GM23338 (cell line): ENCODE measurements at regions not wholly inside any gene's neighbourhood (a gene's known extent, or its start where the extent isn't known, plus 50 kb on each side); places are given as distances from the start of the nearest gene placed in this dataset.
"Not testable (repeated sequence)": the region's sequence is repeated elsewhere in the genome, so short reads cannot be mapped to it uniquely, and the experiment has no call there.

Experiments used
- ATAC-seq: fragments of 200-7000 bp; cut with Tn5 transposase; 3 replicates; pipeline ENCODE4 v1.9.1; 2020
- DNase-seq: peaks from one replicate; pipeline ENCODE4 v3.0.0-alpha.2; 2015; ENCODE audit warnings: low spot score
- H2AFZ ChIP-seq: fragments of 200-600 bp; sonication (generic); 2 replicates; pipeline ENCODE4 v1.8.0; 2016; ENCODE audit warnings: antibody characterized with exemption, mild to moderate bottlenecking, moderate library complexity
- H3F3A ChIP-seq: fragments of 200-600 bp; sonication (generic); replicated peaks from 2 replicates; pipeline ENCODE4 v1.8.0; 2017; ENCODE audit warnings: antibody characterized with exemption, mixed run types, low read depth
- H3K27ac ChIP-seq: fragments of 200-600 bp; sonication (generic); 2 replicates; pipeline ENCODE4 v1.6.1; 2016; ENCODE audit warnings: low read depth
- H3K27me3 ChIP-seq: fragments of 200-600 bp; sonication (generic); 2 replicates; pipeline ENCODE4 v1.8.0; 2016; ENCODE audit warnings: mild to moderate bottlenecking, mixed run types, moderate library complexity; ENCODE audit not compliant: insufficient read depth
- H3K36me3 ChIP-seq: fragments of 200-600 bp; sonication (generic); 2 replicates; pipeline ENCODE4 v1.8.0; 2016; ENCODE audit warnings: mild to moderate bottlenecking; ENCODE audit not compliant: insufficient read depth
- H3K4me1 ChIP-seq: fragments of 200-600 bp; sonication (generic); 2 replicates; pipeline ENCODE4 v1.8.0; 2016; ENCODE audit warnings: mild to moderate bottlenecking, moderate library complexity; ENCODE audit not compliant: insufficient read depth
- H3K4me2 ChIP-seq: fragments of 200-600 bp; sonication (generic); 2 replicates; pipeline ENCODE4 v1.7.1; 2017; ENCODE audit warnings: mixed run types
- H3K4me3 ChIP-seq: fragments of 200-600 bp; sonication (generic); 2 replicates; pipeline ENCODE4 v1.6.1; 2016; ENCODE audit warnings: mixed run types
- H3K79me2 ChIP-seq: fragments of 200-600 bp; sonication (generic); replicated peaks from 2 replicates; pipeline ENCODE4 v1.8.0; 2017; ENCODE audit warnings: mild to moderate bottlenecking; ENCODE audit not compliant: insufficient read depth
- H3K9me2 ChIP-seq: fragments of 200-600 bp; sonication (generic); 2 replicates; pipeline ENCODE4 v1.8.0; 2017; ENCODE audit not compliant: insufficient read depth
- H4K20me1 ChIP-seq: fragments of 200-600 bp; sonication (generic); replicated peaks from 2 replicates; pipeline ENCODE4 v1.8.0; 2017; ENCODE audit warnings: mild to moderate bottlenecking; ENCODE audit not compliant: insufficient read depth
- H3K27ac Mint-ChIP-seq: 2 replicates; pipeline ENCODE4 v1.8.0; 2020; ENCODE audit warnings: inconsistent platforms, mild to moderate bottlenecking, moderate library complexity, mixed read lengths
- H3K27me3 Mint-ChIP-seq: 3 replicates; pipeline ENCODE4 v1.8.0; 2022; ENCODE audit warnings: low read depth, mild to moderate bottlenecking, moderate library complexity, mixed read lengths, inconsistent platforms; ENCODE audit not compliant: insufficient read depth, poor library complexity
- H3K36me3 Mint-ChIP-seq: 3 replicates; pipeline ENCODE4 v1.8.0; 2021; ENCODE audit warnings: low read depth, mild to moderate bottlenecking, inconsistent platforms, moderate library complexity, mixed read lengths
- H3K4me1 Mint-ChIP-seq: 3 replicates; pipeline ENCODE4 v1.8.0; 2020; ENCODE audit warnings: mild to moderate bottlenecking, inconsistent platforms, mixed read lengths
- H3K4me3 Mint-ChIP-seq: 3 replicates; pipeline ENCODE4 v1.8.0; 2021; ENCODE audit warnings: moderate library complexity, mild to moderate bottlenecking, inconsistent platforms, mixed read lengths
- H3K9me3 Mint-ChIP-seq: 3 replicates; pipeline ENCODE4 v1.8.0; 2020; ENCODE audit warnings: moderate library complexity, mild to moderate bottlenecking, inconsistent platforms, mixed read lengths

DNA sequence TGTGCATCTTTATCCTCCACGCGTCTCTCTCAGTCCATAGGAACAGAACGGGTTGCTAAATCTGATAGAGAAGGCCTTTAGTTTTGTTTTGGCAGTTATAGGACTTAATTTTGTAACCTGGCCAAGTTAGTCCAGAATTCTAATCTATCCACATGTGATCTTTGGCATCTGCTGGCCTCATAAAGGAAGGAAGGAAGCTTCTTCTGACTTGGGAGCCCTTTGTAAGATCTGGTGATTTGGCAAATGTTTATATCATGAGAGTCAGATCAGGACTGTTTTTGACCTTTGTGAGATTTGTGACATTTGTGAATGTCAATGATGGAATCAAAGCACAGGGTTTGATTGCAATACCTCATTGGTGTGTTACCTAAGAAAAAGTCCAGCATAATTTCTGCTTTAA is 96.4 kb upstream of the MTLN start:
- not testable (repeated sequence) for H3K4me1 Mint-ChIP-seq, H3K4me3 Mint-ChIP-seq, H3K36me3 ChIP-seq

DNA sequence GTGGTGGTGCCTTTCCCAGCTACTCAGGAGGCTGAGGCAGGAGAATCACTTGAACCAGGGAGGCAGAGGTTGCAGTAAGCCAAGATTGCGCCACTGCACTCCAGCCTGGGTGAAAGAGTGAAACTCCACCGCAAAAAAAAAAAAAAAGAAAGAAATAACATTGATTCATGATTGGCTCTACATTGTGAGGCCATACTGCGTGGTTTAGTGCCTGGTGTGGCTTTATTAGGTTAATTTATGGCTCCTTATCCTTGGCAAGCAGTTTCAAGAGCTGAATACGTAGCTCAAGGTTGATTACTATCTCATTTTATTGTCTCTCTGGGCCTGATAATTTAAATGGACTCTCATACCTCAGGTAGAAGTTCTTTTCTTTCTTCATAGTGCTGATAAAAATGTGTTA is 80.5 kb upstream of the MTLN start:
- not testable (repeated sequence) for H3K4me3 ChIP-seq, H3F3A ChIP-seq, H3K27me3 ChIP-seq, H3K36me3 Mint-ChIP-seq, DNase-seq, H3K9me3 Mint-ChIP-seq, H3K4me1 Mint-ChIP-seq, H3K9me2 ChIP-seq, H4K20me1 ChIP-seq, H3K79me2 ChIP-seq, H3K27me3 Mint-ChIP-seq, H3K4me1 ChIP-seq, H3K4me2 ChIP-seq, H3K27ac Mint-ChIP-seq, H3K27ac ChIP-seq, ATAC-seq, H3K4me3 Mint-ChIP-seq, H3K36me3 ChIP-seq, H2AFZ ChIP-seq

More for the DNA sequence above, 96.4 kb upstream of the MTLN start:
- not testable (repeated sequence) for H3K4me2 ChIP-seq, H3F3A ChIP-seq, ATAC-seq, H3K4me3 ChIP-seq, DNase-seq, H4K20me1 ChIP-seq, H3K27ac Mint-ChIP-seq, H2AFZ ChIP-seq, H3K27me3 ChIP-seq, H3K27ac ChIP-seq, H3K9me3 Mint-ChIP-seq, H3K4me1 ChIP-seq, H3K27me3 Mint-ChIP-seq, H3K36me3 Mint-ChIP-seq, H3K9me2 ChIP-seq, H3K79me2 ChIP-seq

DNA sequence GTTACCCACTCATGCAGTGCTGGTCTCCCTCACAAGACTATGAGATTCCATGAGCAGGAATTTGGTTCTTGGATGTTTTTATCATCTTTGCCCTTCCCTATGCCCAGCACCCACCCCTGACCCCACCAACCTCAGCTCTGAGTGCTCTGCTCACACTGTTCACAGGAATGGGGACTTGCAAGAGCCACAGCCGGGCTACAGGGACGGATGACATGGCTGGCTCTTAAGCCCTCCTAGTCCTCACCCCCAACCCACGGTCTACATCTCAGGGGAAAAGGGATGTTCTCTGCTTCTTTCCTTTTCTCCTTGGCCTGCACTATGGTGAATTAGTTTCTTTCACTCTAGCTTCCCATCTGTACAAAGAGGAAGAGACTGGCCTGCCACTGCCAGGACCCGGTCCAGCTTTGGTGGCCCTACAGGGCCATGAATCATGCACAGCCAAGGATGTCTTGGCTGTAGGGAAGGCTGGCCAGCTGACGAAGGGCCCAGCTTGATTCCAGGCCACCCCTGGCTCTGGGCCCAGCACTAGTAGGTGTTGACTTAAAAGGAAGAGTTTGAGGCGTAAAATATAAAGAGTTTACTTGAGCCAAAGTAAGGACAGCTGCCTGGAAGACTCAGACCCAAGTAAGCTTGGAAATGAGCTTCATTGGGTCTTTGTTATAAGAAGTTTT is 79.7 kb upstream of the MTLN start:
- H3K4me1 Mint-ChIP-seq, H3K4me2 ChIP-seq, H3K36me3 ChIP-seq, H3K4me3 ChIP-seq, H3K4me1 ChIP-seq, H3K79me2 ChIP-seq, H3K9me3 Mint-ChIP-seq, H2AFZ ChIP-seq, H3K27me3 ChIP-seq, DNase-seq, H3K9me2 ChIP-seq, H4K20me1 ChIP-seq, H3K36me3 Mint-ChIP-seq, H3K4me3 Mint-ChIP-seq, ATAC-seq, H3K27me3 Mint-ChIP-seq, H3K27ac ChIP-seq, H3K27ac Mint-ChIP-seq, H3F3A ChIP-seq: not testable (repeated sequence)

DNA sequence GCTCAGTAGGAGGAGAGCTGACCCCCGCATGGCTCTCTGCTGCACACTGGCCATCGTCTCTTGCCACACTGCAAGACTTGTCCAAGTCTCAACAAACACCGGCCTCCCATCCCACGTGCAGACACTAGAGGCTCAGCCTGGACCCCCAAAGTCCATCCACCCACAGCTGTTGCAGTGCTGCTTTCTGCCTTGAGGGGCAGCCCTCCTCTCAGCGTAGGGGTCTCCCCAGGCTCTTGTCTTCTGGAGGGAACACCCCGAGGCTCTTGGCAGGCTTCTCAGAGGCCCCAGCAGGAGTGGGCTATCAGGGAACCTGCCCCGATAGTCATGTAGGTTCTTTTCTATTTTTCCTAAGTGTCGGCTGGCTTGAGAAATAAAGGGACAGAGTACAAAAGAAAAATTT is 75.5 kb upstream of the MTLN start:
- H3F3A ChIP-seq, H3K4me1 ChIP-seq, DNase-seq, H3K27me3 ChIP-seq, H3K9me3 Mint-ChIP-seq, H3K4me2 ChIP-seq, H3K4me1 Mint-ChIP-seq, H3K27ac ChIP-seq, H3K4me3 ChIP-seq, H2AFZ ChIP-seq, H3K9me2 ChIP-seq, H3K27ac Mint-ChIP-seq, H3K27me3 Mint-ChIP-seq, H3K36me3 ChIP-seq, H3K79me2 ChIP-seq, H4K20me1 ChIP-seq, H3K36me3 Mint-ChIP-seq, H3K4me3 Mint-ChIP-seq: not testable (repeated sequence)
- peak; percentile 85 for ATAC-seq

DNA sequence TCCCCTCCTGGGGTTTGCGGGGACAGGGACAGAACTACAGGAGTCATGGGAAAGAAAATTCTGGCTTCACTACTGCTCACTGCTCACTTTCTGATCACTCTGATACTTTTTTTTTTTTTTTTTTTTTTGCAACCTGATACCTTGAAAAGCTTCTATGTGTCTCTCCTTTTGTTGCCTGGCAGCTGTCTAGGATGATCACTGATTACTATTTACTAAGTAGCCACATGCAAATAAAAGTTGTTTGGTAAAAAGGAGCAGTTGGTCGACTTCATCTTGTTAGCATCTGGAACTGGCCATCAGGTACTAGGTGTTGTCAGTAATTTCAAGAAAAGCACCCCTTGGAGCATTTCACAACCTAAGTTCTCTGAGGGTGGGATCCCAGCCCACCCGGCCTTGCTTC is 74.9 kb upstream of the MTLN start:
- ATAC-seq, H3K9me2 ChIP-seq, H3K4me1 Mint-ChIP-seq: not testable (repeated sequence)

DNA sequence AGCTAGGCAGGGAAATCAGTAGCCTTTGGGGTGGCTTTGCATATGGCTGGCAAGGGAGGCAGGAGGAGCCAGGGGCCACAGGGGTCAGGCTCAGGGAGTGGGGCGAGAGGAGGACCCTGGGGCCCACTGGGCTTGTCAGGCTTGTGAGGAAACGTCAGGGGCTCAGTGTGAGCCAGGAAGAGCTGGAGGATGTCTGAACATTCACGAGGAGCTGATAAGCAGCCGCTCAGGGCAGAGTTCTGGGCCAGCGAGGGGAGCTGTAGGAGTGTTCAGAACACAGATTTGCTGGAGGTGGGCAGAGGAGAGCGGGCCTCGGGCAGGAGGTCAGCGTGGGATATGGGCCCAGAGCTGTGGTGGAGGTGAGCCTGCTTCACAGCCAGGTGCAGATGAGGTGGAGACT is 72.7 kb upstream of the MTLN start:
- H3K27me3 ChIP-seq, H3K4me3 ChIP-seq, H3K4me3 Mint-ChIP-seq, H3K27me3 Mint-ChIP-seq, DNase-seq, H3K4me2 ChIP-seq, H3K4me1 Mint-ChIP-seq, H3K27ac ChIP-seq, H3K9me3 Mint-ChIP-seq, H2AFZ ChIP-seq, H3F3A ChIP-seq, H3K36me3 Mint-ChIP-seq, ATAC-seq, H3K4me1 ChIP-seq, H3K9me2 ChIP-seq, H4K20me1 ChIP-seq, H3K27ac Mint-ChIP-seq, H3K36me3 ChIP-seq, H3K79me2 ChIP-seq: not testable (repeated sequence)

More for the DNA sequence above, 74.9 kb upstream of the MTLN start:
- H4K20me1 ChIP-seq, H3K36me3 ChIP-seq, H3K79me2 ChIP-seq, H2AFZ ChIP-seq, H3F3A ChIP-seq, H3K27me3 Mint-ChIP-seq, H3K27ac ChIP-seq, H3K36me3 Mint-ChIP-seq, H3K4me3 Mint-ChIP-seq, DNase-seq, H3K4me2 ChIP-seq, H3K9me3 Mint-ChIP-seq, H3K4me3 ChIP-seq, H3K27me3 ChIP-seq, H3K4me1 ChIP-seq, H3K27ac Mint-ChIP-seq: not testable (repeated sequence)

DNA sequence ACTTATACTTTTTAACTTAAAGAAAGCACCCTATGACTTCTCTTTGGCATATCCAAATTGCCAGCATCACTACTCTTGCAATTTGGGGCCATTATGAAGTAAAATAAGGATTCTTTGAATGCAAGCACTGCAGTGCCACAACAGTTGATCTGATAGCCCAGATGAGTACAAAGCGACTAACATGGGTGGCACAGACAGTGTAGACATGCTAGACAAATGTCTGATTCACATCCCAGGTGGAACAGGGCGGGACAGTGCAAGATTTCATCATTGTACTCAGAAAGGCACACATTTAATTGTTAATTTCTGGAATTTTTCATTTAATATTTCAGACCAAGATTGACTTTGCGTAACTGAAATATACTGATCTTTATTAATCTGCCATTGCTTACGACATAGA is 68.5 kb upstream of the MTLN start:
- H3K27ac ChIP-seq, H3F3A ChIP-seq, H3K4me1 Mint-ChIP-seq, DNase-seq, H3K9me2 ChIP-seq, H3K36me3 ChIP-seq, H3K27ac Mint-ChIP-seq, H3K27me3 ChIP-seq, H2AFZ ChIP-seq, H3K4me3 Mint-ChIP-seq, H3K4me1 ChIP-seq, H3K4me2 ChIP-seq, ATAC-seq, H4K20me1 ChIP-seq, H3K79me2 ChIP-seq, H3K4me3 ChIP-seq, H3K36me3 Mint-ChIP-seq, H3K9me3 Mint-ChIP-seq, H3K27me3 Mint-ChIP-seq: not testable (repeated sequence)
